AG04449 (cell line): ENCODE measurements at regions not wholly inside any gene's neighbourhood (a gene's known extent, or its start where the extent isn't known, plus 50 kb on each side); places are given as distances from the start of the nearest gene placed in this dataset.
"Not testable (repeated sequence)": the region's sequence is repeated elsewhere in the genome, so short reads cannot be mapped to it uniquely, and the experiment has no call there.

Source experiments
- CTCF ChIA-PET: fragments of 350-600 bp; formaldehyde crosslinking; extraction: SDS; loops from one replicate; lab custom pipeline; 2021; ENCODE audit warnings: antibody characterized with exemption; lab: Yijun Ruan, JAX
- POLR2A ChIA-PET: fragments of 400-600, 350-600 bp; formaldehyde crosslinking; extraction: SDS; loops from one replicate; lab custom pipeline; 2020; ENCODE audit warnings: antibody characterized with exemption, inconsistent platforms; lab: Yijun Ruan, JAX
- DNase-seq: peaks from one replicate; pipeline ENCODE4 v3.0.0-alpha.2; 2010; ENCODE audit warnings: low read depth, low spot score
- H3K4me3 ChIP-seq: 2 replicates; pipeline ENCODE4 v1.5.1; 2011; ENCODE audit warnings: low read depth, mild to moderate bottlenecking, control low read depth, low read length
- CTCF ChIP-seq: IDR thresholded peaks from one replicate; pipeline ENCODE4 v1.5.1; 2011; ENCODE audit warnings: mild to moderate bottlenecking, moderate library complexity, low read length, control low read depth, inconsistent platforms; ENCODE audit not compliant: insufficient read depth; ENCODE audit errors: missing control alignments

GRCh38 chr18:39589496-39589895 is 2023.9 kb upstream of the CELF4 start:
- DNase-seq: no peak
- TF ChIP-seq CTCF: no peak
- CTCF ChIA-PET: no interaction called here
- H3K4me3 ChIP-seq: no peak overlapping the region
- POLR2A ChIA-PET: no interaction called here

DNA sequence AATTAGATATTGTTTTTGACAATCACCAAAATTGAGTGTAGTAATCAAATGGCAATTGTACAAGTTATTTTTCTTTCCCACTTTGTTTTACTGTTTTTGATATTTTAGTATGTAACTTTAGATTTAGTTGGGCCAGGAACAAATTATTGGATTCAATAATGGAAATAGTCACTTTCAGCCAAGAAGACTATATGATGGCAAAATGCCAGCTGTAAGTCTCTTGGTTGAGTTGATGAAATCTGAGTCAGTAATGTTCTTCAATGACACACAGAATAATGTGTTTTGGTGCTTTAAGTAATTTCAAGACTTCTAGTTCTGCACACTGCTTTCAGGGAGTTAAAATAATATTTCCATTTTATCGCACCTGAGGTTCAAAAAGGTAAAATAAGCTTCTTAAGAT is 2022.0 kb upstream of the CELF4 start:
- ChIA-PET POLR2A (no interaction called here), CTCF (no interaction called here)
- no peak overlapping the region for H3K4me3 ChIP-seq
- no peak for TF ChIP-seq CTCF
- no peak for DNase-seq

- ChIA-PET CTCF (no interaction called here), POLR2A (no interaction called here)
- no peak for TF ChIP-seq CTCF
- DNase-seq: no peak
- no peak overlapping the region for H3K4me3 ChIP-seq
These were observed 2021.1 kb upstream of the CELF4 start for GRCh38 chr18:39586741-39587140.

GRCh38 chr18:39574897-39575296 is 2009.3 kb upstream of the CELF4 start:
- DNase-seq: no peak
- ChIA-PET CTCF (no interaction called here), POLR2A (no interaction called here)
- no peak overlapping the region for H3K4me3 ChIP-seq
- TF ChIP-seq CTCF: no peak

- ChIA-PET CTCF (no interaction called here), POLR2A (no interaction called here)
- peak; percentile 10 for TF ChIP-seq CTCF
- DNase-seq: no peak
- no peak overlapping the region for H3K4me3 ChIP-seq
These were observed 2005.9 kb upstream of the CELF4 start for GRCh38 chr18:39571511-39571910.

GRCh38 chr18:39565551-39566230 is 2000.1 kb upstream of the CELF4 start:
- H3K4me3 ChIP-seq, DNase-seq, POLR2A ChIA-PET, CTCF ChIA-PET: not testable (repeated sequence)

DNA sequence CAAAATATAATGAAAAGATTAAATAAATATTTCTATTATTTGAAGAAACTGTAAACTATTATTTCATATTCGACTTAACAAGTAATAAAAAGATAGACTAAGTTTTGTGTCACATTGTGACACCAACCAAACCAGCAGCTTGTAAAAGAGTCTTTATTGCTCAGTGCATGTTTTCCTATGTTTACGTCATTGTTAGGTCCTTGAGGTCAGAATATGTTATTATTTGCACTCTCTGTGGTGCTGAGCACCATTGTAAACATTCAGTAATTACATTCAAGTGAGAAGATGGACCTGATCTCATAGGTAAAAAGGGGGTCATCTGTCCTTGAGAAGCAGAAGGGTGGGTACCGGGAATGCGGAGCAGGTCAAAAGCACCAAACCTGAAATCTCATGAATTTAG is 1999.1 kb upstream of the CELF4 start:
- DNase-seq: no peak
- ChIA-PET CTCF (no interaction called here), POLR2A (no interaction called here)
- no peak overlapping the region for H3K4me3 ChIP-seq
- no peak for TF ChIP-seq CTCF
